Cardiac fibroblast (primary cell): ENCODE measurements at regions not wholly inside any gene's neighbourhood (a gene's known extent, or its start where the extent isn't known, plus 50 kb on each side); places are given as distances from the start of the nearest gene placed in this dataset.

Experiments used
- DNase-seq, 2 donors: peaks; one replicate each; pipeline versions ENCODE4 v3.0.0 to v3.0.0-alpha.2; 2010; ENCODE audit warnings: low read depth in 2 of 2
- H3K4me3 ChIP-seq, 2 donors: replicated peaks in 1 of 2; 1 replicate in 1 of 2; 2 replicates in 1 of 2; pipeline ENCODE4 v1.5.1; 2011; ENCODE audit warnings: low read depth in 2 of 2, low read length in 2 of 2, mild to moderate bottlenecking in 2 of 2, moderate library complexity in 1 of 2
- CTCF ChIP-seq: IDR thresholded peaks from one replicate; pipeline ENCODE4 v1.5.1; 2011; ENCODE audit warnings: low read depth, mild to moderate bottlenecking, low read length, inconsistent platforms

- no peak for TF ChIP-seq CTCF
- H3K4me3 ChIP-seq = no peak overlapping the region
- DNase-seq = no peak
Measured at GRCh38 chr4:149072384-149072783, 630.2 kb upstream of the NR3C2 start.

GRCh38 chr4:149065753-149066152, 623.5 kb upstream of the NR3C2 start:
- H3K4me3 ChIP-seq = no peak overlapping the region
- DNase-seq = peak in 1 of 2 donors; percentile 4
- no peak for TF ChIP-seq CTCF

GRCh38 chr4:149062997-149063396, 620.8 kb upstream of the NR3C2 start:
- no peak for DNase-seq
- no peak for TF ChIP-seq CTCF
- H3K4me3 ChIP-seq = no peak overlapping the region

GRCh38 chr4:149057594-149057993, 615.4 kb upstream of the NR3C2 start:
- no peak overlapping the region for H3K4me3 ChIP-seq
- no peak for TF ChIP-seq CTCF
- no peak for DNase-seq

GRCh38 chr4:149056615-149057014, 614.4 kb upstream of the NR3C2 start:
- TF ChIP-seq CTCF = no peak
- DNase-seq = no peak

GRCh38 chr4:149055624-149056023, 613.4 kb upstream of the NR3C2 start:
- H3K4me3 ChIP-seq = no peak overlapping the region
- no peak for DNase-seq
- no peak for TF ChIP-seq CTCF

More at GRCh38 chr4:149056615-149057014, 614.4 kb upstream of the NR3C2 start:
- no peak overlapping the region for H3K4me3 ChIP-seq

- no peak for TF ChIP-seq CTCF
- H3K4me3 ChIP-seq = no peak overlapping the region
- DNase-seq = no peak
Measured at GRCh38 chr4:149050840-149051239, 608.6 kb upstream of the NR3C2 start.
